Body of pancreas (tissue), 4 donors: ENCODE measurements at regions not wholly inside any gene's neighbourhood (a gene's known extent, or its start where the extent isn't known, plus 50 kb on each side); places are given as distances from the start of the nearest gene placed in this dataset.
"Not testable (repeated sequence)": the region's sequence is repeated elsewhere in the genome, so short reads cannot be mapped to it uniquely, and the experiment has no call there.

Experiments used
- ATAC-seq: fragments of 150-250 bp; one replicate; pipeline ENCODE4 v1.9.1; 2016
- DNase-seq, 4 donors: peaks; one replicate each; pipeline ENCODE4 v3.0.0-alpha.2; 2019
- H3K27ac ChIP-seq, 4 donors: fragments of 200-600 bp; sonication (generic); 1 replicate in 3 of 4; 2 replicates in 1 of 4; pipeline versions ENCODE4 v1.5.1 to v1.6.1; 2016 to 2019; ENCODE audit warnings: mild to moderate bottlenecking in 1 of 4, mixed read lengths in 1 of 4, moderate library complexity in 1 of 4
- H3K27me3 ChIP-seq, 2 donors: fragments of 200-600 bp; sonication (generic); one replicate each; pipeline ENCODE4 v1.6.0; 2016; ENCODE audit warnings: mild to moderate bottlenecking in 1 of 2
- H3K36me3 ChIP-seq, 2 donors: fragments of 200-600 bp; sonication (generic); replicated peaks in 1 of 2; 2 replicates each; pipeline ENCODE4 v1.5.1; 2016; ENCODE audit warnings: low read depth in 2 of 2; ENCODE audit not compliant: insufficient read depth in 1 of 2
- H3K4me1 ChIP-seq: fragments of 200-600 bp; sonication (generic); one replicate; pipeline ENCODE4 v1.6.0; 2016
- H3K4me3 ChIP-seq, 2 donors: fragments of 200-600 bp; sonication (generic); 1 replicate in 1 of 2; 2 replicates in 1 of 2; pipeline ENCODE4 v1.5.1; 2016 to 2019
- H3K9me3 ChIP-seq, 3 donors: fragments of 200-600 bp; sonication (generic); 1 replicate in 2 of 3; 2 replicates in 1 of 3; pipeline ENCODE4 v1.5.1; 2016
- CTCF ChIP-seq, 7 experiments: fragments of 450-650 bp in 4 of 7; fragments of 200-600 bp in 3 of 7; sonication (generic) in 3 of 7; IDR thresholded peaks; one replicate each; pipeline ENCODE4 v1.5.1; 2016 to 2019; ENCODE audit warnings: antibody characterized with exemption in 7 of 7
- POLR2A ChIP-seq, 3 donors: fragments of 450-650 bp; IDR thresholded peaks; one replicate each; pipeline ENCODE4 v1.6.1; 2016; ENCODE audit warnings: antibody characterized with exemption in 3 of 3, mild to moderate bottlenecking in 2 of 3
- WGBS, 2 donors: methylation state at CpG; one replicate each; pipeline ENCODE4 v1.1.5; 2017; 5-methylcytosine and 5-hydroxymethylcytosine counted together
- intact Hi-C: fragments of 100-400 bp; cut with DNase I; formaldehyde crosslinking; loops from one replicate; pipeline ENCODE4 v1.15.1; 2023

GRCh38 chr3:188021041-188021440 lies 132.9 kb upstream of the LPP start:
- no peak for TF ChIP-seq CTCF (IDR thresholded peaks at IDR 0.05)
- TF ChIP-seq POLR2A (IDR thresholded peaks at IDR 0.05), result no peak
- intact Hi-C loops, result no loop called here

GRCh38 chr3:188021502-188022040 lies 132.4 kb upstream of the LPP start:
- 80 to 81% methylated on average over 7 of the region's 7 CpGs for WGBS, 2 donors

More at GRCh38 chr3:188021041-188021440, 132.9 kb upstream of the LPP start:
- Histone ChIP-seq H3K27ac (no peak overlapping the region), H3K36me3 (no peaks in the 10 kb centered on the region), H3K27me3 (no peaks in the 10 kb centered on the region), H3K4me1 (peaks cover 11% of the 10 kb centered on the region), H3K4me3 (no peak overlapping the region), H3K9me3 (no peaks in the 10 kb centered on the region)
- no peak for DNase-seq
- 92 to 98% methylated on average over 3 of the region's 3 CpGs for WGBS, 2 donors
- ATAC-seq, result no peak

GRCh38 chr3:188022902-188023301 lies 131.1 kb upstream of the LPP start:
- ATAC-seq, H3K4me3 ChIP-seq, H3K27ac ChIP-seq, H3K27me3 ChIP-seq, H3K9me3 ChIP-seq, DNase-seq, H3K36me3 ChIP-seq, intact Hi-C loops: not testable (repeated sequence)
- peaks cover 24% of the 10 kb centered on the region for H3K4me1 ChIP-seq
- 96 to 98% methylated on average over 4 of the region's 4 CpGs for WGBS, 2 donors

More at GRCh38 chr3:188021502-188022040, 132.4 kb upstream of the LPP start:
- ATAC-seq (no peak), DNase-seq (no peak)
- H3K4me3 ChIP-seq, result no peak overlapping the region
- peaks cover 16% of the 10 kb centered on the region for H3K4me1 ChIP-seq
- H3K36me3 ChIP-seq, result no peaks in the 10 kb centered on the region
- H3K27me3 ChIP-seq, result no peaks in the 10 kb centered on the region
- TF ChIP-seq POLR2A (IDR thresholded peaks at IDR 0.05) (no peak), CTCF (IDR thresholded peaks at IDR 0.05) (no peak)
- H3K27ac ChIP-seq, result no peak overlapping the region
- intact Hi-C loops, result no loop called here
- H3K9me3 ChIP-seq, result no peaks in the 10 kb centered on the region

GRCh38 chr3:188025555-188025954 lies 128.4 kb upstream of the LPP start:
- intact Hi-C loops, result no loop called here
- H3K36me3 ChIP-seq, result no peaks in the 10 kb centered on the region
- ATAC-seq (no peak), DNase-seq (no peak)
- H3K27me3 ChIP-seq, result no peaks in the 10 kb centered on the region
- H3K4me1 ChIP-seq, result peaks cover 15% of the 10 kb centered on the region
- TF ChIP-seq POLR2A (IDR thresholded peaks at IDR 0.05) (no peak), CTCF (IDR thresholded peaks at IDR 0.05) (no peak)
- peak overlapping the region in 1 of 4 donors; percentile 21 for H3K27ac ChIP-seq
- H3K4me3 ChIP-seq, result no peak overlapping the region
- WGBS, 2 donors, result 77% methylated on average over 6 of the region's 6 CpGs
- no peaks in the 10 kb centered on the region for H3K9me3 ChIP-seq

- H3K27ac ChIP-seq, result peak overlapping the region in 3 of 4 donors; percentile 9 to 35 (median 21)
- ATAC-seq, result peak; percentile 72
- H3K27me3 ChIP-seq, result no peaks in the 10 kb centered on the region
- peaks cover 15% of the 10 kb centered on the region for H3K4me1 ChIP-seq
- no peak overlapping the region for H3K4me3 ChIP-seq
- 75 to 80% methylated on average over 3 of the region's 3 CpGs for WGBS, 2 donors
- TF ChIP-seq POLR2A (IDR thresholded peaks at IDR 0.05), result no peak
- TF ChIP-seq CTCF (IDR thresholded peaks at IDR 0.05), result no peak
- no peaks in the 10 kb centered on the region for H3K9me3 ChIP-seq
- intact Hi-C loops, result no loop called here
- no peaks in the 10 kb centered on the region for H3K36me3 ChIP-seq
- DNase-seq, result peak in 3 of 4 donors; percentile 38 to 44 (median 42)
Measured at GRCh38 chr3:188026191-188026968, 127.6 kb upstream of the LPP start.
